ENCODE measurements at regions not wholly inside any gene's neighbourhood (a gene's known extent, or its start where the extent isn't known, plus 50 kb on each side); places are given as distances from the start of the nearest gene placed in this dataset.
"Not testable (repeated sequence)": the region's sequence is repeated elsewhere in the genome, so short reads cannot be mapped to it uniquely, and the experiment has no call there.

- H3K4me3 ChIP-seq (ENCODE audit: low read depth in 1 of 2, low read length in 2 of 2) = no peak overlapping the region
- H3K36me3 ChIP-seq (ENCODE audit: insufficient read depth, low read length) = no peaks in the 10 kb centered on the region
- H3K27me3 ChIP-seq (ENCODE audit: control insufficient read depth in 1 of 2, insufficient read depth in 2 of 2, low read length in 2 of 2) = no peaks in the 10 kb centered on the region
- no peaks in the 10 kb centered on the region for H3K9me3 ChIP-seq (ENCODE audit: low read length)
- no peak overlapping the region for H3K27ac ChIP-seq (ENCODE audit: low read depth, low read length)
- H3K9ac ChIP-seq (ENCODE audit: low read length) = no peak overlapping the region
- H3K4me1 ChIP-seq (ENCODE audit: insufficient read depth, low read length) = no peaks in the 10 kb centered on the region
These were observed 109.2 kb upstream of the NR5A2 start for GRCh38 chr1:199918196-199918769.

- H3K9ac ChIP-seq (ENCODE audit: low read length) = no peak overlapping the region
- no peak overlapping the region for H3K4me3 ChIP-seq (ENCODE audit: low read depth in 1 of 2, low read length in 2 of 2)
- no peaks in the 10 kb centered on the region for H3K27me3 ChIP-seq (ENCODE audit: control insufficient read depth in 1 of 2, insufficient read depth in 2 of 2, low read length in 2 of 2)
- no peaks in the 10 kb centered on the region for H3K9me3 ChIP-seq (ENCODE audit: low read length)
- H3K36me3 ChIP-seq (ENCODE audit: insufficient read depth, low read length) = no peaks in the 10 kb centered on the region
- H3K27ac ChIP-seq (ENCODE audit: low read depth, low read length) = no peak overlapping the region
- no peaks in the 10 kb centered on the region for H3K4me1 ChIP-seq (ENCODE audit: insufficient read depth, low read length)
These were observed 106.9 kb upstream of the NR5A2 start for GRCh38 chr1:199920635-199921034.

DNA sequence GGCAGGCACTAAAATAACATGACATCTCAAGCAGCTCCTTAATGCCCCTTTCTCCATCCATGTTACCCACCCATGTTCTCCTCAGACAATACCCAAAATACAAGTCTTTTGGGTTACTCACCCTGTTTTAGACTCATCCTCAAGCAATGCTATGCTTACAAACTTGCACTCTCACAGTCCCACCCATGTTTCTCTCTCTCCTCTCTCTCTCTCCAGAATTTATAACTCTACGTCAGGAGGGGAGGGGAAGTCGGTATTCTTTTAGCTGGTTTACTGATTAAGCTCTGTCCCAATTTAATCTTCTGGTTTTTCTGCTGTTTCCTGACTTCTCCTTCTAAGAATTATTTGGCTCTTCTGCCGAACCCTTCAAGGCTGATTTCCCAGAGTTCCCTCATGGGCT is 98.0 kb upstream of the NR5A2 start:
- H3K9ac ChIP-seq (ENCODE audit: low read length) = no peak overlapping the region
- no peaks in the 10 kb centered on the region for H3K27me3 ChIP-seq (ENCODE audit: control insufficient read depth in 1 of 2, insufficient read depth in 2 of 2, low read length in 2 of 2)
- H3K36me3 ChIP-seq (ENCODE audit: insufficient read depth, low read length) = no peaks in the 10 kb centered on the region
- no peak overlapping the region for H3K4me3 ChIP-seq (ENCODE audit: low read depth in 1 of 2, low read length in 2 of 2)
- H3K27ac ChIP-seq (ENCODE audit: low read depth, low read length) = no peak overlapping the region
- H3K4me1 ChIP-seq (ENCODE audit: insufficient read depth, low read length) = no peaks in the 10 kb centered on the region
- no peaks in the 10 kb centered on the region for H3K9me3 ChIP-seq (ENCODE audit: low read length)

- H3K9ac ChIP-seq (ENCODE audit: low read length); H3K27ac ChIP-seq (ENCODE audit: low read depth, low read length); H3K9me3 ChIP-seq (ENCODE audit: low read length); H3K4me1 ChIP-seq (ENCODE audit: insufficient read depth, low read length); H3K4me3 ChIP-seq (ENCODE audit: low read depth in 1 of 2, low read length in 2 of 2); H3K36me3 ChIP-seq (ENCODE audit: insufficient read depth, low read length); H3K27me3 ChIP-seq (ENCODE audit: control insufficient read depth in 1 of 2, insufficient read depth in 2 of 2, low read length in 2 of 2): not testable (repeated sequence)
These were observed 97.4 kb upstream of the NR5A2 start for GRCh38 chr1:199930067-199930466.

DNA sequence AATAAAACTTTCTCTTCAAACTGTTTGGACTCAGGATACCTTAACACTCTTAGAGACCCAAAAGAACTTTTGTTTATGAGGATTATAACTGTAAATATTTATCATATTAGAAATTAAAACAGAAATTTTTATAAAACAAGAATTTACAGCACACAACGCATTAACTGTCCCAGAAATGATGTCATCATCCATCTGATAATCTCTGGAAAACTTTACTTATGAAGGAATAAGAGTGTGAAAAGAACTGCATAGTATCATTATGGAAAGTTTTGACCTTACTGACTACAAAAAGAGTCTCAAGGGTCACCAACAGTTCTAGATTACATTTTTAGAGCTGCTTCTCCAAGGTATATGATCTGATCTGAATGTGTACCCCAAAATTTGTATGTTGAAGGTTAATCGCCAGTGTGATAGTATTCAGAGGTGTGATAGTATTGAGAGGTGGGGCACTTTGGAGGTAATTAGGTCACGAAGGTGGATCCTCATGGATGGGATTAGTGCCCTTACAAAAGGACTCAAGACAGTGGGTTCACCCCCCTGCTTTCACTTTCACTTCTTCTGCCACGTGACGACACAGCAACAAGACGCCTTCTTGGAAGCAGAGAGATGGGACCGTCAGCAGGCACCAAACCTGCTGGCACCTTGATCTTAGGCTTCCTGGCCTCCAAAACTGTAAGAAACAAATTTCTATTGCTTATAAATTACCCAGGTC is 95.7 kb upstream of the NR5A2 start:
- Histone ChIP-seq H3K9ac (ENCODE audit: low read length) (no peak overlapping the region), H3K27ac (ENCODE audit: low read depth, low read length) (no peak overlapping the region)

DNA sequence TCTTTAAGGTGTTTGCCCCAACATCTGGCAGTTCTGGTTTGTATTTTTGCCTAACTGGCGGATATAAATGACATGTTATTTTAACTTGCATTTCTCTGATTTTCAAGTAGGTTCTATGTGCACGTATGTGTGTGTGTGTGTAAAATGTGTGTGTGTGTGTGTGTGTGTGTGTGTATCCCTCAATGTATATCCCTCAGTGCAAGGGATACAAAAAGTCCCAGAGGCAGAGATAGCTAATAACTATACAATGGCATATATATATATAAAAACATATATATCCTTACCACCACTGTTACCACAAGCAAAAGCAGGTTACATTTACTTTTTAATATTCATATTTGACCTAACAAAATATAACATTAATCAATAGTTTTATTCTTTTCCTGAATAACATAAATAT is 95.0 kb upstream of the NR5A2 start:
- no peak overlapping the region for H3K4me3 ChIP-seq (ENCODE audit: low read depth in 1 of 2, low read length in 2 of 2)
- no peaks in the 10 kb centered on the region for H3K27me3 ChIP-seq (ENCODE audit: control insufficient read depth in 1 of 2, insufficient read depth in 2 of 2, low read length in 2 of 2)
- no peak overlapping the region for H3K9ac ChIP-seq (ENCODE audit: low read length)
- H3K4me1 ChIP-seq (ENCODE audit: insufficient read depth, low read length) = no peaks in the 10 kb centered on the region
- H3K36me3 ChIP-seq (ENCODE audit: insufficient read depth, low read length) = no peaks in the 10 kb centered on the region
- H3K27ac ChIP-seq (ENCODE audit: low read depth, low read length) = no peak overlapping the region
- no peaks in the 10 kb centered on the region for H3K9me3 ChIP-seq (ENCODE audit: low read length)

More for the DNA sequence above, 95.7 kb upstream of the NR5A2 start:
- no peaks in the 10 kb centered on the region for H3K9me3 ChIP-seq (ENCODE audit: low read length)
- no peak overlapping the region for H3K4me3 ChIP-seq (ENCODE audit: low read depth in 1 of 2, low read length in 2 of 2)
- no peaks in the 10 kb centered on the region for H3K4me1 ChIP-seq (ENCODE audit: insufficient read depth, low read length)
- no peaks in the 10 kb centered on the region for H3K36me3 ChIP-seq (ENCODE audit: insufficient read depth, low read length)
- no peaks in the 10 kb centered on the region for H3K27me3 ChIP-seq (ENCODE audit: control insufficient read depth in 1 of 2, insufficient read depth in 2 of 2, low read length in 2 of 2)

- Histone ChIP-seq H3K27ac (ENCODE audit: low read depth, low read length) (no peak overlapping the region), H3K9ac (ENCODE audit: low read length) (no peak overlapping the region), H3K4me3 (ENCODE audit: low read depth in 1 of 2, low read length in 2 of 2) (no peak overlapping the region), H3K9me3 (ENCODE audit: low read length) (no peaks in the 10 kb centered on the region), H3K27me3 (ENCODE audit: control insufficient read depth in 1 of 2, insufficient read depth in 2 of 2, low read length in 2 of 2) (no peaks in the 10 kb centered on the region), H3K4me1 (ENCODE audit: insufficient read depth, low read length) (no peaks in the 10 kb centered on the region), H3K36me3 (ENCODE audit: insufficient read depth, low read length) (no peaks in the 10 kb centered on the region)
These were observed 91.1 kb upstream of the NR5A2 start for GRCh38 chr1:199936441-199936840.

DNA sequence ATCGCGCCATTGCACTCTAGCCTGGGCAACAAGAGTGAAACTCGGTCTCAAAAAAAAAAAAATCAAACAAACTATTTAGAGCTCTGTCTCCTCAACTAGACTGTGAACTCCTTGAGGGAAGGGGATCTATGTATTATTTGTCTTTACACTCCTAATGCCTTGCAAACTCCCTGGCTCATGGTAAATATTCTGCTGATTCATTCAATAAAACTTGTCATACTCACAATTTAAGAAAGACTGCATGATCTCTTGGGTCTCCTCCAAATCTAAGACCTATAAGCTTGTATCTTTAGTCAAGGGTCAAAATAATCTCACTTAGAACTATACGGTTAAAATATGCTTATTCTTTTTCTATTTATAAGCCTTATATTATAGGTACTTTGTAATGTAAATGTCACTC is 90.3 kb upstream of the NR5A2 start:
- no peak overlapping the region for H3K27ac ChIP-seq (ENCODE audit: low read depth, low read length)
- no peaks in the 10 kb centered on the region for H3K27me3 ChIP-seq (ENCODE audit: control insufficient read depth in 1 of 2, insufficient read depth in 2 of 2, low read length in 2 of 2)
- H3K4me1 ChIP-seq (ENCODE audit: insufficient read depth, low read length) = no peaks in the 10 kb centered on the region
- H3K36me3 ChIP-seq (ENCODE audit: insufficient read depth, low read length) = no peaks in the 10 kb centered on the region
- no peak overlapping the region for H3K9ac ChIP-seq (ENCODE audit: low read length)
- H3K9me3 ChIP-seq (ENCODE audit: low read length) = no peaks in the 10 kb centered on the region
- H3K4me3 ChIP-seq (ENCODE audit: low read depth in 1 of 2, low read length in 2 of 2) = no peak overlapping the region

- Histone ChIP-seq H3K4me3 (ENCODE audit: low read depth in 1 of 2, low read length in 2 of 2) (no peak overlapping the region), H3K27me3 (ENCODE audit: control insufficient read depth in 1 of 2, insufficient read depth in 2 of 2, low read length in 2 of 2) (no peaks in the 10 kb centered on the region), H3K9me3 (ENCODE audit: low read length) (no peaks in the 10 kb centered on the region), H3K4me1 (ENCODE audit: insufficient read depth, low read length) (no peaks in the 10 kb centered on the region), H3K36me3 (ENCODE audit: insufficient read depth, low read length) (no peaks in the 10 kb centered on the region), H3K27ac (ENCODE audit: low read depth, low read length) (no peak overlapping the region), H3K9ac (ENCODE audit: low read length) (no peak overlapping the region)
These were observed 89.8 kb upstream of the NR5A2 start for GRCh38 chr1:199937661-199938060.

- no peaks in the 10 kb centered on the region for H3K36me3 ChIP-seq (ENCODE audit: insufficient read depth, low read length)
- no peak overlapping the region for H3K4me3 ChIP-seq (ENCODE audit: low read depth in 1 of 2, low read length in 2 of 2)
- H3K4me1 ChIP-seq (ENCODE audit: insufficient read depth, low read length) = no peaks in the 10 kb centered on the region
- H3K27ac ChIP-seq (ENCODE audit: low read depth, low read length) = no peak overlapping the region
- no peak overlapping the region for H3K9ac ChIP-seq (ENCODE audit: low read length)
- no peaks in the 10 kb centered on the region for H3K27me3 ChIP-seq (ENCODE audit: control insufficient read depth in 1 of 2, insufficient read depth in 2 of 2, low read length in 2 of 2)
- no peaks in the 10 kb centered on the region for H3K9me3 ChIP-seq (ENCODE audit: low read length)
These were observed 82.5 kb upstream of the NR5A2 start for GRCh38 chr1:199944986-199945385.

DNA sequence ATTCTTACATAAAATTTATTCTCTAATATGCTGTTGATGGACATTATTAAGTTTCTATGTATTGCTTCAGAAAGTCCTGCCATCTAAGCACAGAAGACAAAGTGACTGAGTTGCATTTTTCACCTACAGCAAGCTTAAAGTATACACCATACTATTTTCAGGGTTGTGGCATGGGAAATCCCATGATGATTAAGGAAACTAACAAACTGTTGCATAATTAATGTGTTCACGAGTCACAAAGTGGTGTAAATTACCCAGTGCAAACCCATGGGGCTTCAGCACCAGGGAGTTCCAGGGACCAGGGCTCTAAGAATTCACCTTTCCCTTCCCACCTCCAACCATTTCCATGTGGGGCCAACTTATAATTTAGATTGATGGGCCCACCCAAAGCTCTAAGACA is 81.9 kb upstream of the NR5A2 start:
- Histone ChIP-seq H3K36me3 (ENCODE audit: insufficient read depth, low read length) (no peaks in the 10 kb centered on the region), H3K4me1 (ENCODE audit: insufficient read depth, low read length) (no peaks in the 10 kb centered on the region), H3K27me3 (ENCODE audit: control insufficient read depth in 1 of 2, insufficient read depth in 2 of 2, low read length in 2 of 2) (no peaks in the 10 kb centered on the region), H3K9me3 (ENCODE audit: low read length) (no peaks in the 10 kb centered on the region), H3K9ac (ENCODE audit: low read length) (no peak overlapping the region), H3K27ac (ENCODE audit: low read depth, low read length) (no peak overlapping the region), H3K4me3 (ENCODE audit: low read depth in 1 of 2, low read length in 2 of 2) (no peak overlapping the region)

Data from muscle layer of colon (tissue), 2 donors.